H9 (cell line): ENCODE measurements at regions not wholly inside any gene's neighbourhood (a gene's known extent, or its start where the extent isn't known, plus 50 kb on each side); places are given as distances from the start of the nearest gene placed in this dataset.

Experiments
- DNase-seq: peaks from one replicate; pipeline ENCODE4 v3.0.0-alpha.2; 2017
- H2AFZ ChIP-seq: one replicate; pipeline ENCODE4 v1.6.1; 2013; ENCODE audit warnings: mild to moderate bottlenecking, low read length, control low read depth, moderate library complexity
- H2AK5ac ChIP-seq: 2 replicates; pipeline ENCODE4 v1.6.1; 2013; ENCODE audit warnings: low read length, control low read depth, mixed read lengths; ENCODE audit not compliant: insufficient read length
- H2BK120ac ChIP-seq: one replicate; pipeline ENCODE4 v1.6.1; 2013; ENCODE audit warnings: low read depth, mild to moderate bottlenecking, low read length, control low read depth, inconsistent platforms; ENCODE audit not compliant: poor library complexity, severe bottlenecking
- H2BK12ac ChIP-seq: 2 replicates; pipeline ENCODE4 v1.6.1; 2013; ENCODE audit warnings: low read length, control low read depth, mixed read lengths, low read depth; ENCODE audit not compliant: insufficient read length
- H2BK15ac ChIP-seq: 2 replicates; pipeline ENCODE4 v1.6.1; 2013; ENCODE audit warnings: low read depth, low read length, control low read depth
- H2BK20ac ChIP-seq: one replicate; pipeline ENCODE4 v1.6.1; 2013; ENCODE audit warnings: low read depth, mild to moderate bottlenecking, low read length, control low read depth, inconsistent platforms; ENCODE audit not compliant: poor library complexity, severe bottlenecking
- H2BK5ac ChIP-seq: 2 replicates; pipeline ENCODE4 v1.6.1; 2013; ENCODE audit warnings: low read length, control low read depth, mixed read lengths; ENCODE audit not compliant: insufficient read length
- H3K14ac ChIP-seq: 2 replicates; pipeline ENCODE4 v1.6.1; 2013; ENCODE audit warnings: low read length, control low read depth; ENCODE audit not compliant: insufficient read depth
- H3K18ac ChIP-seq: 2 replicates; pipeline ENCODE4 v1.6.1; 2013; ENCODE audit warnings: low read depth, mild to moderate bottlenecking, mixed read lengths, low read length, control low read depth; ENCODE audit not compliant: insufficient read length
- H3K23ac ChIP-seq: 2 replicates; pipeline ENCODE4 v1.6.1; 2013; ENCODE audit warnings: low read length, control low read depth, mixed read lengths, low read depth; ENCODE audit not compliant: insufficient read length
- H3K23me2 ChIP-seq: 2 replicates; pipeline ENCODE4 v1.6.1; 2013; ENCODE audit warnings: low read depth, mild to moderate bottlenecking, mixed read lengths, low read length, control low read depth; ENCODE audit not compliant: insufficient read length, poor library complexity, severe bottlenecking
- H3K27ac ChIP-seq: 2 replicates; pipeline ENCODE4 v1.5.1; 2013; ENCODE audit warnings: low read length, control low read depth, mixed read lengths, low read depth; ENCODE audit not compliant: insufficient read length
- H3K27me3 ChIP-seq: 2 replicates; pipeline ENCODE4 v1.6.1; 2013; ENCODE audit warnings: low read length, control low read depth, inconsistent platforms; ENCODE audit not compliant: insufficient read depth
- H3K4ac ChIP-seq: 2 replicates; pipeline ENCODE4 v1.6.1; 2013; ENCODE audit warnings: low read depth, mild to moderate bottlenecking, control low read depth, inconsistent platforms, low read length, moderate library complexity
- H3K4me1 ChIP-seq: 2 replicates; pipeline ENCODE4 v1.6.1; 2013; ENCODE audit warnings: low read length, control low read depth, inconsistent platforms; ENCODE audit not compliant: insufficient read depth
- H3K4me2 ChIP-seq: 2 replicates; pipeline ENCODE4 v1.6.1; 2013; ENCODE audit warnings: low read length, control low read depth, mixed read lengths; ENCODE audit not compliant: insufficient read length, insufficient read depth
- H3K56ac ChIP-seq: 2 replicates; pipeline ENCODE4 v1.6.1; 2013; ENCODE audit warnings: low read depth, mild to moderate bottlenecking, mixed read lengths, low read length, control low read depth; ENCODE audit not compliant: insufficient read length
- H3K79me1 ChIP-seq: 2 replicates; pipeline ENCODE4 v1.6.1; 2013; ENCODE audit warnings: low read depth, mild to moderate bottlenecking, moderate library complexity, low read length, control low read depth, inconsistent platforms; ENCODE audit not compliant: insufficient read depth, poor library complexity, severe bottlenecking
- H3K79me2 ChIP-seq: 2 replicates; pipeline ENCODE4 v1.6.1; 2013; ENCODE audit warnings: low read length, control low read depth, inconsistent platforms; ENCODE audit not compliant: insufficient read depth
- H3K9ac ChIP-seq: 2 replicates; pipeline ENCODE4 v1.6.1; 2013; ENCODE audit warnings: low read length, control low read depth, mixed read lengths; ENCODE audit not compliant: insufficient read length; ENCODE audit errors: extremely low read depth
- H3K9me3 ChIP-seq: one replicate; pipeline ENCODE4 v1.6.1; 2013; ENCODE audit warnings: low read depth, low read length, inconsistent platforms; ENCODE audit not compliant: control insufficient read depth
- H3T11ph ChIP-seq: one replicate; pipeline ENCODE4 v1.6.1; 2013; ENCODE audit warnings: mild to moderate bottlenecking, low read length, control low read depth, inconsistent platforms
- H4K20me1 ChIP-seq: one replicate; pipeline ENCODE4 v1.6.1; 2013; ENCODE audit not compliant: control insufficient read depth, insufficient read length, insufficient read depth
- H4K5ac ChIP-seq: 2 replicates; pipeline ENCODE4 v1.6.1; 2013; ENCODE audit warnings: low read depth, mild to moderate bottlenecking, mixed read lengths, low read length, control low read depth; ENCODE audit not compliant: insufficient read length
- H4K8ac ChIP-seq: replicated peaks from 2 replicates; pipeline ENCODE4 v1.6.1; 2013; ENCODE audit warnings: low read length, control low read depth, mixed read lengths, low read depth; ENCODE audit not compliant: insufficient read length
- H4K91ac ChIP-seq: 2 replicates; pipeline ENCODE4 v1.6.1; 2013; ENCODE audit warnings: low read depth, mild to moderate bottlenecking, moderate library complexity, mixed read lengths, low read length, control low read depth; ENCODE audit not compliant: insufficient read length
- H3K27ac Mint-ChIP-seq, 3 experiments: 2 replicates in 2 of 3; 3 replicates in 1 of 3; pipeline ENCODE4 v1.8.0; 2020 to 2021; ENCODE audit warnings: mixed read lengths in 3 of 3, mild to moderate bottlenecking in 1 of 3, moderate library complexity in 1 of 3
- H3K27me3 Mint-ChIP-seq: 2 replicates; pipeline ENCODE4 v1.8.0; 2021; ENCODE audit warnings: low read depth, mild to moderate bottlenecking, moderate library complexity, mixed read lengths
- H3K36me3 Mint-ChIP-seq, 3 experiments: 2 replicates in 2 of 3; 3 replicates in 1 of 3; pipeline ENCODE4 v1.8.0; 2020 to 2021; ENCODE audit warnings: low read depth in 3 of 3, mixed read lengths in 3 of 3; ENCODE audit not compliant: insufficient read depth in 1 of 3
- H3K4me1 Mint-ChIP-seq, 2 experiments: 2 replicates each; pipeline ENCODE4 v1.8.0; 2020; ENCODE audit warnings: mixed read lengths in 2 of 2
- H3K4me3 Mint-ChIP-seq, 2 experiments: 2 replicates in 1 of 2; 3 replicates in 1 of 2; pipeline ENCODE4 v1.8.0; 2020 to 2021; ENCODE audit warnings: mild to moderate bottlenecking in 2 of 2, mixed read lengths in 2 of 2, moderate library complexity in 1 of 2
- H3K9me3 Mint-ChIP-seq, 2 experiments: 2 replicates in 1 of 2; 3 replicates in 1 of 2; pipeline ENCODE4 v1.8.0; 2020; ENCODE audit warnings: mild to moderate bottlenecking in 2 of 2, mixed read lengths in 2 of 2, moderate library complexity in 1 of 2
- CTCF ChIP-seq: fragments of 200-600 bp; sonication (generic); conservative IDR thresholded peaks from 3 replicates; pipeline ENCODE4 v1.8.0; 2021; ENCODE audit warnings: antibody characterized with exemption, mild to moderate bottlenecking
- WGBS: extraction: QIAGEN DNeasy Blood & Tissue Kit; methylation state at CpG from one replicate; pipeline ENCODE4 v1.1.7; 2013; ENCODE audit warnings: missing lambda C conversion rate, low lambda C conversion rate, mixed read lengths; ENCODE audit not compliant: insufficient read length; ENCODE audit errors: extremely low coverage; 5-methylcytosine and 5-hydroxymethylcytosine counted together

DNA sequence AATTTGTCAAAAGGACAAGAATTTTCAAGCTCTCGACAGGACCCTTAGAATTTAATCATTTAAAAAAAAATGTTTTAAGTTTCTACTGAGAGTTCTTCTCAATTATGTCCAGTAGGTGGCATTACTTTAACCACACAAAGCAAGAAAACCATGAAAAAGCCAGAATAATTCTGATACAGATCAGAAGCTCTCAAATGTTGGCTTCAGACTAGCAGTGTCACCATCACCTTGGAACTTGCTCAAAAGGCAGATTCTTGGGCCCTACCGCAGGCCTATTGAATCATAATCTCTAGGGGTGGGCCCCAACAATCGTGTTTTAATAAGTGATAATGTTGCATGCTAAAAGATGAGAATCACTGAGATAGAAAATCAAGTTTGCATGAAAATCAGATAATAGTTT lies 99.5 kb upstream of the KCNMB2 start:
- no peaks in the 10 kb centered on the region for H3K9me3 ChIP-seq
- no peak overlapping the region for H3K4ac ChIP-seq
- H3K14ac ChIP-seq, result no peak overlapping the region
- peak; percentile 69 for TF ChIP-seq CTCF
- no peak for DNase-seq
- H3T11ph ChIP-seq, result no peak overlapping the region
- no peaks in the 10 kb centered on the region for H3K27me3 Mint-ChIP-seq
- no peaks in the 10 kb centered on the region for H3K9me3 Mint-ChIP-seq
- no peak overlapping the region for H3K18ac ChIP-seq
- H3K4me3 Mint-ChIP-seq, result no peak overlapping the region
- H3K4me2 ChIP-seq, result no peak overlapping the region
- no peak overlapping the region for H3K27ac ChIP-seq
- H3K27ac Mint-ChIP-seq, result no peak overlapping the region
- no peaks in the 10 kb centered on the region for H3K36me3 Mint-ChIP-seq
- no peak overlapping the region for H3K23ac ChIP-seq
- no peak overlapping the region for H2BK12ac ChIP-seq
- H3K9ac ChIP-seq, result no peak overlapping the region
- no peak overlapping the region for H3K56ac ChIP-seq
- no peak overlapping the region for H2BK5ac ChIP-seq
- no peak overlapping the region for H2BK120ac ChIP-seq
- H4K5ac ChIP-seq, result no peak overlapping the region
- H3K79me1 ChIP-seq, result no peaks in the 10 kb centered on the region
- no peaks in the 10 kb centered on the region for H3K23me2 ChIP-seq
- no peak overlapping the region for H2AFZ ChIP-seq
- H2BK20ac ChIP-seq, result no peak overlapping the region
- H2AK5ac ChIP-seq, result no peak overlapping the region
- no peaks in the 10 kb centered on the region; the same call in 1 of the 2 replicates for H3K4me1 ChIP-seq
- H4K91ac ChIP-seq, result no peak overlapping the region
- no peaks in the 10 kb centered on the region for H3K79me2 ChIP-seq
- no peaks in the 10 kb centered on the region for H4K20me1 ChIP-seq
- H2BK15ac ChIP-seq, result no peak overlapping the region
- no peaks in the 10 kb centered on the region for H3K27me3 ChIP-seq
- H4K8ac ChIP-seq, result no peak overlapping the region
- no CpG with 5 or more reads among the region's 3 CpGs for WGBS
- peaks cover 10 to 15% of the 10 kb centered on the region in 2 experiments; a peak in 2 of 4 replicates for H3K4me1 Mint-ChIP-seq
